Gastroesophageal sphincter (tissue), 4 donors: ENCODE measurements at regions not wholly inside any gene's neighbourhood (a gene's known extent, or its start where the extent isn't known, plus 50 kb on each side); places are given as distances from the start of the nearest gene placed in this dataset.

Experiments used
- ATAC-seq: fragments of 150-250 bp; one replicate; pipeline ENCODE4 v1.9.1; 2016; ENCODE audit warnings: mild to moderate bottlenecking, moderate library complexity
- H3K27ac ChIP-seq, 4 donors: fragments of 200-600 bp; sonication (generic) in 3 of 4; 1 replicate in 3 of 4; 2 replicates in 1 of 4; pipeline ENCODE4 v1.5.1; 2016 to 2019
- H3K27me3 ChIP-seq: fragments of 200-600 bp; sonication (generic); one replicate; pipeline ENCODE4 v1.5.1; 2019
- H3K36me3 ChIP-seq, 2 donors: fragments of 200-600 bp; sonication (generic); one replicate each; pipeline ENCODE4 v1.5.1; 2019; ENCODE audit warnings: control low read depth in 1 of 2
- H3K4me1 ChIP-seq, 3 donors: fragments of 200-600 bp; sonication (generic); 1 replicate in 2 of 3; 2 replicates in 1 of 3; pipeline ENCODE4 v1.5.1; 2016 to 2019; ENCODE audit warnings: control low read depth in 2 of 3
- H3K4me3 ChIP-seq, 2 donors: fragments of 200-600 bp; sonication (generic); one replicate each; pipeline ENCODE4 v1.5.1; 2019; ENCODE audit warnings: mild to moderate bottlenecking in 1 of 2, moderate library complexity in 1 of 2
- H3K9me3 ChIP-seq, 3 donors: fragments of 200-600 bp; sonication (generic); one replicate each; pipeline ENCODE4 v1.5.1; 2017 to 2019; ENCODE audit warnings: control low read depth in 2 of 3
- CTCF ChIP-seq, 4 experiments: fragments of 200-600 bp in 2 of 4; fragments of 450-650 bp in 2 of 4; sonication (generic) in 1 of 4; IDR thresholded peaks; one replicate each; pipeline ENCODE4 v1.5.1; 2017 to 2019; ENCODE audit warnings: antibody characterized with exemption in 4 of 4, mild to moderate bottlenecking in 2 of 4, moderate library complexity in 2 of 4
- EP300 ChIP-seq: sonication (generic); formaldehyde crosslinking; IDR thresholded peaks from one replicate; pipeline ENCODE4 v1.6.1; 2017; ENCODE audit warnings: antibody characterized with exemption, mild to moderate bottlenecking
- POLR2A ChIP-seq, 2 donors: fragments of 450-650 bp; IDR thresholded peaks; one replicate each; pipeline ENCODE4 v1.6.1; 2017; ENCODE audit warnings: antibody characterized with exemption in 2 of 2, mild to moderate bottlenecking in 2 of 2, moderate library complexity in 1 of 2
- POLR2AphosphoS5 ChIP-seq: sonication (generic); formaldehyde crosslinking; IDR thresholded peaks from one replicate; pipeline ENCODE4 v1.6.1; 2017; ENCODE audit warnings: antibody characterized with exemption
- WGBS, 2 donors: methylation state at CpG; one replicate each; pipeline ENCODE4 v1.1.5; 2018; ENCODE audit warnings: low coverage in 1 of 2; 5-methylcytosine and 5-hydroxymethylcytosine counted together

GRCh38 chr4:137076908-137077307 is 455.4 kb downstream of the PCDH18 start:
- Histone ChIP-seq H3K27ac (no peak overlapping the region), H3K4me1 (no peaks in the 10 kb centered on the region), H3K9me3 (peaks cover 0 to 9% (median 0%) of the 10 kb centered on the region in 3 donors), H3K36me3 (no peaks in the 10 kb centered on the region), H3K27me3 (no peaks in the 10 kb centered on the region), H3K4me3 (no peak overlapping the region)
- WGBS, 2 donors = no CpG with 5 or more reads among the region's 3 CpGs
- no peak for ATAC-seq
- TF ChIP-seq POLR2A (IDR thresholded peaks at IDR 0.05) = no peak
- no peak for TF ChIP-seq POLR2AphosphoS5
- TF ChIP-seq CTCF (IDR thresholded peaks at IDR 0.05) = no peak
- TF ChIP-seq EP300 = no peak

GRCh38 chr4:137075586-137075985 is 456.7 kb downstream of the PCDH18 start:
- no peak for TF ChIP-seq POLR2AphosphoS5
- no peak for TF ChIP-seq CTCF (IDR thresholded peaks at IDR 0.05)
- TF ChIP-seq EP300 = no peak
- no peak for TF ChIP-seq POLR2A (IDR thresholded peaks at IDR 0.05)
- no peak for ATAC-seq
- no peak overlapping the region for H3K27ac ChIP-seq
- H3K9me3 ChIP-seq = peaks cover 0 to 9% (median 0%) of the 10 kb centered on the region in 3 donors
- no peaks in the 10 kb centered on the region for H3K4me1 ChIP-seq
- H3K4me3 ChIP-seq = no peak overlapping the region
- WGBS, 2 donors = 79 to 85% methylated on average over 3 to 4 of the region's 4 CpGs
- H3K27me3 ChIP-seq = no peaks in the 10 kb centered on the region
- no peaks in the 10 kb centered on the region for H3K36me3 ChIP-seq

DNA sequence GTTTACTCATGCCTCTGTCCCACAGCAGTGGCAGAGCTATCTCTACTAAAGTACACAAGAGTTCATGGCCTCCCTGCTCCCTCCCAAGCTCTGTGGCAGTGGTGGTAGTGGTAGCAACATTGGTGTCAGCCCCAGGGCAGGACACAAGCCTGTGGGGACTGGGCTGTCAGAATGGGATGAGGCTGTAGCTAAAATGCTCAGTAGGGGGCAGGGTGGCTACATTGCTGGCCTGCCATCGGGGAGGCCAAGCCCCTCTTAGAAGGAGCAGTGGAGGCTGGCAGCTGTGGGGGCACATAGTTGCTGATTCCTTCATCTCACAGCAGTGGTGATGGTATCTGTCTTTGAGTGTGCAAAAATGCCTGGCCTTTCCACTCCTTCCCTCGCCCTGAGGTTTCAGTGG is 461.7 kb downstream of the PCDH18 start:
- Histone ChIP-seq H3K9me3 (no peaks in the 10 kb centered on the region), H3K27ac (no peak overlapping the region), H3K27me3 (no peaks in the 10 kb centered on the region), H3K4me1 (no peaks in the 10 kb centered on the region), H3K4me3 (no peak overlapping the region), H3K36me3 (no peaks in the 10 kb centered on the region)
- TF ChIP-seq CTCF (IDR thresholded peaks at IDR 0.05) (no peak), POLR2AphosphoS5 (no peak), POLR2A (IDR thresholded peaks at IDR 0.05) (no peak), EP300 (no peak)
- WGBS, 2 donors = no CpG with 5 or more reads among the region's 2 CpGs
- ATAC-seq = no peak

DNA sequence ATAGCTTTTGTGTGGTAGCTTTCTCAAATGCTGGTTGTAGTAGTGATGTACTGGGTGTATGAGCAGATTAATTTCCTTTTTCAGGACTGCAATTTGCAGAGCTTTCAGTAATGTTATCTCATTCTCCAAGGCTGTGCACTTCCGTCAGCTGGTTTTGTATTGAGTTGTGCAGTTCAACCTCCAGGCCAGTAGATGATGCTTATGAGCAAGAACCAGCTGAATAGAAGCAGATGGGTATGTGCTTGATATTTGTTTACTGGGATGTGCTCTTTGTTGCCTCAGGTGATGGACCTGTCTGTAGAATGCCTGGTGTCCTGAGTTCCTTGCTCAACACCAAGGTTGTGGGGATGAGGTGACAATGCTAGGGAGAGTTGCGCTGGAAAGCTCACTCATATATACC is 462.8 kb downstream of the PCDH18 start:
- Histone ChIP-seq H3K4me1 (no peaks in the 10 kb centered on the region), H3K9me3 (no peaks in the 10 kb centered on the region), H3K27me3 (no peaks in the 10 kb centered on the region), H3K36me3 (no peaks in the 10 kb centered on the region), H3K4me3 (no peak overlapping the region), H3K27ac (no peak overlapping the region)
- TF ChIP-seq POLR2A (IDR thresholded peaks at IDR 0.05) (no peak), CTCF (IDR thresholded peaks at IDR 0.05) (no peak), EP300 (no peak), POLR2AphosphoS5 (no peak)
- no peak for ATAC-seq
- WGBS, 2 donors = 80 to 100% methylated on average over 1 to 2 of the region's 2 CpGs

GRCh38 chr4:137067735-137068134 is 464.6 kb downstream of the PCDH18 start:
- Histone ChIP-seq H3K4me1 (no peaks in the 10 kb centered on the region), H3K27me3 (no peaks in the 10 kb centered on the region), H3K36me3 (no peaks in the 10 kb centered on the region), H3K4me3 (no peak overlapping the region), H3K27ac (no peak overlapping the region), H3K9me3 (no peaks in the 10 kb centered on the region)
- WGBS, 2 donors = 88 to 100% methylated on average over 1 of the region's 1 CpG
- TF ChIP-seq POLR2A (IDR thresholded peaks at IDR 0.05) = no peak
- TF ChIP-seq POLR2AphosphoS5 = no peak
- no peak for TF ChIP-seq CTCF (IDR thresholded peaks at IDR 0.05)
- TF ChIP-seq EP300 = no peak
- no peak for ATAC-seq
